ENCODE measurements at regions not wholly inside any gene's neighbourhood (a gene's known extent, or its start where the extent isn't known, plus 50 kb on each side); places are given as distances from the start of the nearest gene placed in this dataset.
A peak's percentile ranks its signal among the peaks of the same experiment; 100 is the strongest.

DNA sequence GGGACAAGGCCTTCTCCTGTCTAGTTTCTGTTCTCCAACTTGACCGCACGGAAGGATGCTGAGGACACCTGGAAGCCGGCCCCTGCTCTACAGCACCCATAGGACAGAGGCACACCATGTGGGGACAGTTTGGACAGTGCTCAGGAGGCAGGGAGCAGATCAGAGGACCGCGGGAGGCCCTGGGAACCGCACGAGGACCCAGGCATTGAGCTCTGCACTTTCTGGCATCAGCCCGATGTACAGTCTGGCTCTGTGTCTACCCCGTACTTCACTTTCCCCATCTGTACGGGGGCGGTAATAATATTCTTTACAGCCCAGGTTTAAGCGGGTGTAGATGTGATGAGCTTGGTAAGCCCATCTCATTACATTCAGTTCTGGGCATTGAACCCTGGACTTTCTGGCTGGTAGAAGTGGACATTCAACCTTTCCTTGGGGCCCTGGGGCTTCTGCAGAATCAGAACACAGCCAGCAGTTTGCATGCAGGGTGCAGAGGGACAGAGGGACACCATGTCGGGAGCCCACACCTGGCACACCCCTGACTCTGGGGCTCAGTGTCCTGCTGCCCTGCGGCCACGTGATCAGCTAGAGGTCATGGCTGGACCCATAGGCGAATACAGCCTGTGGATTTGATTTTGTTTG, 258.7 kb downstream of the SEC14L1 start:
- DNase-seq = no peak

GRCh38 chr17:77400445-77400870, 259.7 kb downstream of the SEC14L1 start:
- DNase-seq = peak in 1 of 2 donors; percentile 47

DNA sequence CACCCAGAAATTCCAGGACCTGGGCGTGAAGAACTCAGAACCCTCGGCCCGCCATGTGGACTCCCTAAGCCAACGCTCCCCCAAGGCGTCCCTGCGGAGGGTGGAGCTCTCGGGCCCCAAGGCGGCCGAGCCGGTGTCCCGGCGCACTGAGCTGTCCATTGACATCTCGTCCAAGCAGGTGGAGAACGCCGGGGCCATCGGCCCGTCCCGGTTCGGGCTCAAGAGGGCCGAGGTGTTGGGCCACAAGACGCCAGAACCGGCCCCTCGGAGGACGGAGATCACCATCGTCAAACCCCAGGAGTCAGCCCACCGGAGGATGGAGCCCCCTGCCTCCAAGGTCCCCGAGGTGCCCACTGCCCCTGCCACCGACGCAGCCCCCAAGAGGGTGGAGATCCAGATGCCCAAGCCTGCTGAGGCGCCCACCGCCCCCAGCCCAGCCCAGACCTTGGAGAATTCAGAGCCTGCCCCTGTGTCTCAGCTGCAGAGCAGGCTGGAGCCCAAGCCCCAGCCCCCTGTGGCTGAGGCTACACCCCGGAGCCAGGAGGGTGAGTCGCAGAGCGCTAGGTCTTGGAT, 261.5 kb downstream of the SEC14L1 start:
- no peak for DNase-seq

- no peak for DNase-seq
These were observed 263.1 kb downstream of the SEC14L1 start for GRCh38 chr17:77403854-77404253.

- peak; percentile 78 to 80 for DNase-seq
These were observed 264.2 kb downstream of the SEC14L1 start for GRCh38 chr17:77404812-77405581.

GRCh38 chr17:77405867-77406732, 265.3 kb downstream of the SEC14L1 start:
- DNase-seq = no peak

DNA sequence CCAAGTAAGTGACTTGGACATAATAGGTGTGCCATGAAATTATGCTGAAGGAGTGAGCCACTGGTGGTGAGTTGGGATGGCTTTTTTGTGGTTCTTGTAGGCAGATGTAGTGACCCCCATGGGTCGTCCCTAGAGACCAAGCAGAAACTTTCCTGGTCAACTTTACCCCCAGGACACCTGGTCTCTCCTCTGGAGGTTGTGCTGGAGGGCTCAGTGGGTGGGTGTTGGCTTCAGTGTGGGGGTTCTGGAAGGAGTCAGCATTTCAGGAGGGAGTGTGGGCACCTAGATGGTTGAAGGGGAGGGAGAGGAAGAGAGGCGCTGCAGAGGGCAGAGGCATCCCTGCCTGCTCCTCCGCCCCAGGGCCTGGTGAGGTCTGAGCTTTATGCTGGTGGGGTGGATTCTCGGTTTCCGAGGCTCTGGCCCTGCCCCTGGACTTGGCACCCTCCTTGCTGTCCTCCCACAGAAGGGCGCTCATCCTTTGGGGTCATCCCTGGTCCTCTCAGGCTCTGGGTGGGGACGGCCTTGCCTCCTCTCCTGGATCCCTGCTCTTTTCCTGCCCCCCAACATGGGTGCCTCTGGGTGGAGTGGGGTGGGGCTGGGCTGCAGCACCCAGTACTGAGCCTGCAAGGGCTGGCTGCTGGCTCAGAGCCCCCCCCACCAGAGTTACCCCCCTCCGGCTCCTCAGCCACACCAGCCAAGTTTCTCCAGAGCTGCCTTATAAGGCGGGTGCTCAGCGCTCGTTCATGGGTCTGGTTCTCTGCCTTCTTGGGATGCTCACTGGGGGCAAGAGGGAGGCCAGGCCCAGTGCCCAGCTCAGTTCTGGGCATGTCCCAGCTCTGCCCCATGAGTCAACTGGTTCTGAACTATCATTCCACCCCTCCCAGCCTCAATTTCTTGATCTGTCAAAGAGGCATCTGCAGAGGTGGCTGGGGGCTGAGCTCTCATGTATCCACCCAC, 266.8 kb downstream of the SEC14L1 start:
- DNase-seq = no peak

GRCh38 chr17:77408284-77408683, 267.5 kb downstream of the SEC14L1 start:
- DNase-seq = no peak

DNA sequence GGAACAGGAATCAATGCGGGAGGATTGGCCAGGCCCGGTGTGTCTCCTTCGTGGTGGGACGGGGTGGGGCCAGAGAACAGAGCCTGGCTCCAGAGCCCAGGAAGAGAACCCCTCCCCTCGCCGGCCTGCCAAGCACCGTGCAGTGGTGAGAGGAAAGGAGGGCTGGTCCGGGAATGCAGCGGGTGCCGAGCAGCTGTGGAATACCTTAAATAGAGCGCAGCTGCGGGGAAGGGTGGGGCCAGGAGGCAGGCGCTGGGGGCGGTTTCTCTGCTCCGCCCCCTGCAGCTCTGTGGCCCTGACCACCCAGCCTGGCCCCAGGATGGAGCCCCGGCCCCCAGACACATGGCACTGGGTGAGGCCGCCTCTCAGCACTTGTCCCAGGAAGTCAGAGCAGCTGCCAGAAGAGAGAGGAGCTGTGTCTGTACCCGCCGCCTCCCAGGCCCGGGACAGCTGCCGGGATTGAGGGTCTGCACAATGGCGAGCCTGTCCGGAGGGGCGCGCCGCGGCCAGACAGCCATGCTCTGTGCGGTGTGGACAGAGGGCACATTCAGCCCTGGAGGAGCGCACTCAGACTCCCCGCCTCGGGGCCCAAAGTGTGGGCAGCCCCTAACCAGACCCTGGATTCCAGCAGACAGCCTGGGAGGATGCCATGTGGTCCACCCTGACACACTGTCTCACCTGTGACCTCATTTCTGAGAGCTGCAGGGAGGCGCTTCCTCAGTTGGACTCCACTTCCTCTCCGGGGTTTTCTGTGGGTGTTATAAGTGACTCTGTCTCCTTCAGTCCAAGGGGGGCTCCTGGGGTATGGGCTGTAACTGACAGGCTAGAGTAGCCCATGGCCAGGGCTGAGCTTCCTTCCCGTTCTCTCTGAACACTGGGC, 268.8 kb downstream of the SEC14L1 start:
- DNase-seq = peak in 1 of 2 donors; percentile 59

DNA sequence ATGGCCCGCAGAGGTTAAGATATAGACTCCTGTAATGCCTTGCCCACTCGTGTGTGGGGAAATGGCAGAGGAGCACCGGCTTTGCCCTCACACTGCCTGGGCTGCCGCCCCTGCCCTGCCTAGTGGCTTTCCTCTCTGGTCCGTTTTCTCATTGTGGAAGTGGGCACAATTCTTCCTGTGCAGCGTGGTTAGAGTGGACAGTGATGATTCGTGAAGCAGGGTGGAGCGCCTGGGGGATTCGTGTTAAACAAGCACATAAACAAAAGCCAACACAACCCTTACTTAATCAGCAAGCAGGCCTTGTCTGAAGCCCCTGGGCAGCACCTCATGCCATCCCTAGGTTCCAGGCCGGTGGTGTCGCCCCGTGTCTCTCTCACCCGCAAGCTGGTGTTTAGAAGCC, 269.7 kb downstream of the SEC14L1 start:
- DNase-seq = no peak

GRCh38 chr17:77414811-77415400, 274.1 kb downstream of the SEC14L1 start:
- DNase-seq = no peak

- no peak for DNase-seq
These were observed 275.4 kb downstream of the SEC14L1 start for GRCh38 chr17:77416105-77416713.

DNA sequence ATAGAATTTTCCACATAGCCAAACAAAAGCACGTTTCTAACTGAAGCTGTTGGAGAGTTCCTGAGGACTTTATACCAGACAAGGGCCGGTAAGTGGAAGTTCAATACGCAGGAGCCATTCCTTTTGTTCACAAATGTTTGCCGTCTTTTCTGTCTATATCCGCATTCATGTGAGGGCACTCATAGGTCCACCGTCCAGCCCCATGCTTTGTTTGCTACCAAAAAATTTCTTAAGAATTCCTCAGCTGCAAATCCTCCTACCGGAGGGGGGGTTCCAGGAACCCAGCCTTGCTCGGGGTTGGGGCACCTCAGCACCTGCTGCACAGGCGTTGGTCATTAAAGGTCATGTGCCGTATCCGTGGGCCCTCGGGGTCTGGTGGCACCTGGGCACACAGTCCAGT, 276.8 kb downstream of the SEC14L1 start:
- no peak for DNase-seq

DNA sequence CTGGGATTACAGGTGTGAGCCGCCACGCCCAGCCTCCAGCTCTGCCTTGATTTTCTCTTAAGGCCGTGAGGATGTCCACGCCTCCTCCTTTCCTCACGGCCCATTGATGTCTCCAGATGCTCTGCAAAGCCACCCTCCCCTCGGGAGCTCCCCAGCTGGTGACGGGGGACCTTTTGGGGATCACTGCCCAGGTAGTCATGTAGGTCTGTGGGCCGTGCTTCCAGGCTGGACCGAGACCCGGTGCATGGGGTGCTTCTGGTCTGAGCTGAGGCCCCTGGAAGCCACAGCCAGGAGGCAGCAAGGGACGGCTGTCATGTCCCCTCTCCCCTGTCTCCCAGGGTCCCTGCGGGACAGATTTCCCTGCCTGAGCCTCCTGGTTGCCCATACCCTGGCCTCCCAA, 277.8 kb downstream of the SEC14L1 start:
- DNase-seq = no peak

DNA sequence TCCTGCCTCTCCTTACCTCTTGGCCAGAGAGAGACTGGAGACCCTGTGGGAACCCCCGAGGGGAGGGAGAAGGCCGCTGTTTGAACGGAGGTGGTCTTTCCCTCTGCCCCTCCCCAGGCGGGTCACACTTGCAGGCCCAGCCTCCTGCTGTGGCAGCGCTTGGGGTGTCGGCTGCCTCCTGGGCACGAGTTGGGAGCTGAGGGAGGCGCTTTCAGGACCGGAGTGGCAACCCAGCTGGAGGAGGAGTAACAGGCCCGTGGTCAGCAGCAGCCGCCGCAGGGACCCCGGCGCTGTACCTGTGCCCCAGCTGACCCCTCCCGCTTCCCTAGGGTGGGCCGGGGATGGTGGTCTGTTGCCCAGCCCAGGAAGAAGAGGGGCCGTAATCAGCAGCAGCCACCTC, 278.3 kb downstream of the SEC14L1 start:
- DNase-seq = no peak

- DNase-seq = no peak
These were observed 278.9 kb downstream of the SEC14L1 start for GRCh38 chr17:77419547-77420094.

DNA sequence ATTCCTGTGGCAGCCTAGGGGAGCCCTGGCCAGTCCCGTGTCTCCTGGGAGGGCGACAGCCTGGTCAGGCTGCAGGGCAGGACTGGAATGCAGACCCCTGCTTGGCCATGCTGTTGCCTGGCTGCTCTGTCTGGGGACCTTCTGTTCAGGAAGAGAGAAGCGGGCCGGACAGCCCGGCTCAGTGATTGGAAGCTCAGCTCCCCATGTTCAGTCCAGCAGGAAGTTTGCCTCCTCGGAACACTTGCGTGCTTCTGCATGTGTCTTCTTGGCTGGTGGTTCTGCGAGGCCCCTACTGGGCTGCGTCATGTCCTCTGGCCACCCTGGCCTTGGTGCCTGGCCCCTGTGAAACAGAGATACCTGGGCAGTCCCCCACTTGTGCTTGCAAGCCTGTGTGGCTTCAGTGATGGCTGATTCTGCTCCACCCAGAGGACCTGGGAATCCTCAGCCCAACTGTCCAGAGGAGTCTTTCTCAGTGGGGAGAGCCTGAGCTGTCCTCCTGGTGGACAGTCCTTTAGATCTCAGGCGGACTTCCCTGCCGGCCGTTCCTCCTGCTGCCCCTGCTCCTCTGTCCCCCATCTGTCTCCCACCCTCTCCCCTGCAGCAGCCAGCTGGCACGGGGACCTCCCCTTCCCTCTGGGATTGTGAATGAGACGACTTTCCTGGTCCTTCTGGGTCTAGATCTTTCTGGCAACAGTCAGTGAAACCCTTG, 279.5 kb downstream of the SEC14L1 start:
- DNase-seq = no peak

DNA sequence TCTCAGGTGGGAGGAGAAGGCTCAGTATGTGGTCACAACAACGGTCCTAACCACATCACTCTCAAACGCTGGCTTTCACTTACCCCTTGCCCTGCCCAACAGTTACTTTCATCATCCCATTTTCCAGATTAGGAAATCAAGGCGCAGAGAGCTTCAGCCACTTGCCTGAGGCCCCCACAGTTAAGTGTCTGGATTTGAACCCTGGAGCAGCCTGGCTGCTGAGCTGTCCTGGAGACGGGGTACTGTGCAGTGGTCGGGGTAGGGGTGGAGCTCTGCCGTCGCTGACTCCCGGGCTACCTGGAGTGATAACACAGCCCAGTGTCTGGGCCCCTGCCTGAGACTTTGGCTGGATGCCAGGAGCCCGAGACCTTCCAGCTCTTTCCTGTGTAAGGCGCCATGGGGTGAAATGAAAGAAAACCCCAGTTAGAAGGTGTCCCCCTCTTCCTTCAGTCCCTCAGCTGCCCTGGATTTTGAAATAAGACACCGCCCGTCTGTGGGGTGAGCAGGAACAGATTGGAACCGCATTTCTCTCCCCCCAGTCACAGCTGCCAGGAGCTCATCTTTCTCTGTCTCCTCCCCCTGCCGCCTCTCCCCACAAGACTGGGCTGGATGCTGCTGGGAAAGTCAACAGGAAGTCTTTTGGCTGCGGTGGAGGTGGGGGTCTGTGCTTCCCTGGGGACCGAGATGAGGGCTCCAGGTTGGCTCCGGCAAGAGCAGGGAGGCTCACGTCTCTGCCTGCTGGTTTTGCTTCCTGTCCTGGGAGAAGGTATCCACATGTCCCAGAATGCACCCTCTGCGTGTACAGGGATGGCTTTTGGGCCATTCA, 280.2 kb downstream of the SEC14L1 start:
- DNase-seq = peak in 1 of 2 donors; percentile 32
